NCI-H226 (cell line): ENCODE measurements at regions not wholly inside any gene's neighbourhood (a gene's known extent, or its start where the extent isn't known, plus 50 kb on each side); places are given as distances from the start of the nearest gene placed in this dataset.
"Not testable (repeated sequence)": the region's sequence is repeated elsewhere in the genome, so short reads cannot be mapped to it uniquely, and the experiment has no call there.

Experiments
- DNase-seq: peaks from one replicate; pipeline ENCODE4 v3.0.0-alpha.2; 2015

GRCh38 chr15:53116169-53116568, 326.0 kb upstream of the ONECUT1 start:
- no peak for DNase-seq

GRCh38 chr15:53115563-53115962, 325.4 kb upstream of the ONECUT1 start:
- DNase-seq, result no peak

- no peak for DNase-seq
Observed at GRCh38 chr15:53114960-53115359, 324.8 kb upstream of the ONECUT1 start.

- DNase-seq, result no peak
Observed at GRCh38 chr15:53110999-53111398, 320.9 kb upstream of the ONECUT1 start.

GRCh38 chr15:53108319-53108718, 318.2 kb upstream of the ONECUT1 start:
- DNase-seq, result no peak

DNA sequence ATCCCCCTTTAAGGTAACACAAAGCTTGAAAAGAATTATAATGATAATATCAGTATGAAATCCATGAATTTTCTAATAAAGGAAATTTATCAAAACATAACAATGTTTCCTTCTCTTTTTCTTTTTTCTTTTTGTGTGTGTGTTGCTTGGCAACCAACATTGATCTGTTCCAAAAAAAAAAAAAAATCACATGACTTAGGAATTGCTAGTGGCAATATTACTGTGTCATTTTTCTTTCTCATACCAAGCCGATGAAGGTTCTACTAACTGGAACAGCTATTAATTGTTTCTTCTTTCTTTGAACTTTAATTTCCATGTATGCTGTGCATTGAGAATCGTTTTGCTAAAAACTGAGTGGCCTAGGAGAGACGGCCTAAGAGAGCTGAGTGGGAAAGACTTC, 317.7 kb upstream of the ONECUT1 start:
- DNase-seq, result no peak

DNA sequence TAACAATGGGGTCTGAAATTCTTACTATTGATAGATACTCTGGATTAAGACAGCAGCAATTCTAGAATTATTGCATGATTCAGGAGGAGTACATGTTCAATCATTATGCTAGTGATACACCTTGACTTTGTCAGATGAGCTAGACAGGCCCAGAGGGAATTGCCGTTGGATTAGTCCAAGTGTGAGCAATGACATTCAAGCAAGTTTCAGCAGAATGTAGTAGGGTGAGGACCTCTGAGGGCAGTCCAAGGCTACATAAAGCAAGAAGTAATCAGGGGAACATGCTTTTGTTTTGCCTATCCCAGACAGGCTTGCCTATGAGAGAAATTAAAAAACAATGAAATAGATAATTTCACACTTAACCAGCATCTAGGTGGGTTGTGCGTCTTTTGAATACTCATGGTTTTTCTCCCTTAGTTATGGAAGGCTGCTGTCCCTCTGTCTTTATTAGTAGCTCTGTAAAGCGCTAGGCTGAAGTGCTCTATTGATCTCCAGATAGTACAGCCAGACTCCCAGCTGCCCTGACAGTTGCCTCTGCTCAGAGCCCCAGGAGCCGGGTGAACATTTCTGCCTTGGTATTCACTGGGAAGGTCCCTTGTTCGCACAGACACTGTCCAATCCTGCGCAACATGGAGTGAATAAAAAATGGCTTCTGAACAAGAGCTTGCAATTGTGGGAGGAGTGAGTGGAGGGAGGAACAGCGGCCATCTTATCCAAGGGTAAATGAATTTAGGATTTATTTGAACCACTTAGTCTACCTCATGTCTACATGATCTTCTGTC, 316.6 kb upstream of the ONECUT1 start:
- no peak for DNase-seq

GRCh38 chr15:53102483-53102882, 312.3 kb upstream of the ONECUT1 start:
- no peak for DNase-seq

- DNase-seq, result no peak
Observed at GRCh38 chr15:53080484-53080883, 290.3 kb upstream of the ONECUT1 start.

GRCh38 chr15:53074221-53074620, 284.1 kb upstream of the ONECUT1 start:
- DNase-seq, result no peak

DNA sequence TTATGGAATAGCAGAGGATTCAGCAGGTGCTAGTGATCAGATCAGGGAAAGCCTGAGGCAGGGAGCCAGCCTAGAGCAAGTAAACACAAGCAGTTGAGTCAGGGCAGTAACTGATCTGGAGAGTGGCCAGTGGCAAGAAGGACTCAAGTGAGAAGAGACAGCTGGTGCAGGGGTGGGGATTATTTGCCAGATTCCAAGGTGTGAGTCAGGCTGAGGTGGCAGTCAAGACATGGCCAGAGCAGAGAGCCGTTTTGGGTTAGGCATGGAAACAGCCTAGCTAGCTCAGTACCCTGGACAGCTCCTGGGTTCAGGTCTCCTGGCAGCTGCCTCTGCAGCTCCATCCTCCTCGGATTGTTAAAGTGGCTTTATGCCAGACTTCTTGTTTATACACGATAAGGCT, 281.9 kb upstream of the ONECUT1 start:
- peak; percentile 93 for DNase-seq

GRCh38 chr15:53068636-53069035, 278.5 kb upstream of the ONECUT1 start:
- no peak for DNase-seq

- no peak for DNase-seq
Observed at GRCh38 chr15:53059273-53060043, 269.3 kb upstream of the ONECUT1 start.

DNA sequence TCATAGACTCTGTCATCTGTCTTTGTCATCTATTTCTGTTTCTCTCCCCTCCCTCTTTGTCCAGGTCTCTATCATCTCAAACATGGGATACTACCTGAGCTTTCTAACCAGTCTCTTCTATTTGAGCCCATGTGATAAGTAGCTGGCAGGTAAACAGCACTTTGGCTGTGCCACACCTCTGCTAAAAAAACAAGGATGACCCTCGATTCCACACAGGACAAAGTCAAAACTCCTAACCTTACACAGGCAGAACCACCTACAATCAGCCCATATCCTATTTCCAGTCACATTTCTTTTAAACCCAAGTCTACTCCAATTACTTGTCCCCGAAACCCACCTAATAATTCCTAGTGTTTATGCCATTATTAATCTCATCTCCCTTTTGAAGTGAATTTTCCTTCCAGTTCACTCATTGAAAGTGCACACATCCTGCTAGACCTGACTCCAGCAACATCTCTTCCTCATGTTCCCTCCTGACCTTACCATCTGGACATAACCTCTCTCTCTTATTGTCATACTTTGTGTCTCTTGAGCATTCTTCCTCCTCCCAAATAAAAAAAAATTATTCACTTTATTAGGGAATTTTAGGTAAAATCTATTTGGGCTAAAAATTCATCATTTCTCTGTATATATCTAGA, 256.1 kb upstream of the ONECUT1 start:
- no peak for DNase-seq

DNA sequence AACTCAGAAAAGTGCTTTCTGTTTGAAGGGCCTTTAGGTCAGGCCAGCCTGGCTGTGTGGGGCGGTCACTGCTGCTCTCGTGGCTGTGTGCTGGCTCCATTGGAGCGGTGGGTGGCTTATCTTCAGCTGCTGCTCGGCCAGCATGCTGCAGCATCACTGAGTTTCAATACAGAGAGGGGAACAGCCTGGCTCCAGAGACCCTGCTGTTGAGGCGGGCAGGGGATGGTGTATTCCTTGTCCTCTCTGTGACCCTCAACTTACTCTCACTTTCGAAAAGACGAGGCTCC, 248.5 kb upstream of the ONECUT1 start:
- DNase-seq, result no peak

DNA sequence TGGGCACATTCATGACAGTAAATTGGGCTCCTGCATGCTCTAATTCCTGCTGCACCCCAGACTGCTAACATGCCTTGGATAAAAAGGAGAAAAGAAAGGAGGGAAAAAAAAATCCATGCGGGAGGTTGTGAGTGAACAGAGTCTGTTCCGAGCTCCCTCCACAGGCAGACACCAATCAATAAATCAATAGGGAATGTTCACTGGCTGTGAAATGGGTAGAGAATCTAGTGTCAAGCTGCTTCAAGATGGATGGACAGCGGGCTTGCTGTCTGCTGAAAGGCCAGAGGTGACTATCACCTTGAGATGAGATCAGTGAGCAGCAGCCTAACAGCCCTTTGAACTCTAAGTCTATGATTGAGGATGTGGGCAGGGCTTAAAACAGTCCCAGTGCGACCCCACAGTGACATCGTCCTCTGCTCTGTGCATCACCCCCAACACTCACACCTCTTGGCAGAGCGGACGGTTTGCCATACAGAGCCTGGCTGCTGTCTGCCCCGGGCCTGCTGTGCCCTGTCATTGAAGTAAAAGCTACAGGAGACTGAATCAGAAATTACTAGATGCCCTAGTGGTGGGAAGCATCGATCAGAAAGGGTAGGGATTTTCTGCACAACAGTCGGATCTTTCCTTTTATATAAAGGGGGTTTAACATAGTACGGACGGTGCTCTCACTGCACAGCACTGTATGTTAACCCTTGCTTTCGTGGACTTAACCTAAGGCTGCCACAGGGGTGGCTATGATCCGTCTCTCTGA, 247.9 kb upstream of the ONECUT1 start:
- no peak for DNase-seq

DNA sequence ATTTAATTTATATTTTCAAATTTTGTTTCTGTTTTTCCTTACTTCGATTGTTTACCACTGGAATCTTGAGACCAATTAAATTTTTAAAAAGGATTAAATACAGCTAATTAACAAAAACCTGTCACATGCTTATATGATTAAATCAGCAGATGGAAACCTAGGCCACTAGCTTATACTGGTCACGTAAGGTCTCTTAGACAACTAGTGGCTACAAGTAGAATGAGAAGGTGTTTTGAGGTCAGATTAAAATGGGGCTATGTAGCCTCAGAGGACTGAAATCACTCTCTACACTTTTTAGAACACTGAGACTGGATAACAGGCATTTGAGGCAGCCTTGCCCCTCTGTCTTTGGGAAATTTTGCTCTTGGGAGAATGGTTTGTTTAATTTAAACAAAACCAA, 246.5 kb upstream of the ONECUT1 start:
- no peak for DNase-seq

- DNase-seq, result no peak
Observed at GRCh38 chr15:53034767-53035245, 244.7 kb upstream of the ONECUT1 start.

GRCh38 chr15:53033709-53034108, 243.6 kb upstream of the ONECUT1 start:
- DNase-seq, result no peak

- no peak for DNase-seq
Observed at GRCh38 chr15:53031469-53031868, 241.3 kb upstream of the ONECUT1 start.

- DNase-seq, result no peak
Observed at GRCh38 chr15:53022788-53023187, 232.7 kb upstream of the ONECUT1 start.

DNA sequence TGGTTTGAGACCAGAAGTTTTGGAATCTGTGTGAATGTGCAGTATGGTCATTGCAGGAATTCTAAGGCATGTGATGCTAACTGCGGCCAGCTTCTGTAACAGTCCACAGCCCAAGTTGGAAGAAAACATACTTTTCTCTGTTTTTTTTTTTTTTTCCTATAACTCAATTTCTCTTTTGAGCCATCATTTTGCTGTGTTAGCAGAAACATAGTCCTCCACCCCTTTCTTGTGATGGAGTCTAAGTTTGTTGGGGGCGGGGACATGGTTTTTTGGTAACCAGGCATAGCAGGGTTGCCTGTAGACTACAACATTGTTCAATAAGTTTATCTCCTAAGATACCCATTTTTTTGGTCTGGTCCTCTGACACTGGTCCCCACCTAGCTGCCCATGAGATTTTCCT, 223.2 kb upstream of the ONECUT1 start:
- no peak for DNase-seq

GRCh38 chr15:53011779-53012178, 221.6 kb upstream of the ONECUT1 start:
- DNase-seq, result not testable (repeated sequence)
